ENCODE measurements at regions not wholly inside any gene's neighbourhood (a gene's known extent, or its start where the extent isn't known, plus 50 kb on each side); places are given as distances from the start of the nearest gene placed in this dataset.

- DNase-seq (no peak), ATAC-seq (no peak)
- no peak overlapping the region for H3K27ac ChIP-seq
- H3K4me3 ChIP-seq, result no peak overlapping the region
- intact Hi-C loops (cut with DNase I), result no loop called here
- no peaks in the 10 kb centered on the region for H3K36me3 ChIP-seq
- no peaks in the 10 kb centered on the region for H3K27me3 ChIP-seq
- no peak for TF ChIP-seq POLR2A (IDR thresholded peaks at IDR 0.05)
- TF ChIP-seq, protein P1, sequence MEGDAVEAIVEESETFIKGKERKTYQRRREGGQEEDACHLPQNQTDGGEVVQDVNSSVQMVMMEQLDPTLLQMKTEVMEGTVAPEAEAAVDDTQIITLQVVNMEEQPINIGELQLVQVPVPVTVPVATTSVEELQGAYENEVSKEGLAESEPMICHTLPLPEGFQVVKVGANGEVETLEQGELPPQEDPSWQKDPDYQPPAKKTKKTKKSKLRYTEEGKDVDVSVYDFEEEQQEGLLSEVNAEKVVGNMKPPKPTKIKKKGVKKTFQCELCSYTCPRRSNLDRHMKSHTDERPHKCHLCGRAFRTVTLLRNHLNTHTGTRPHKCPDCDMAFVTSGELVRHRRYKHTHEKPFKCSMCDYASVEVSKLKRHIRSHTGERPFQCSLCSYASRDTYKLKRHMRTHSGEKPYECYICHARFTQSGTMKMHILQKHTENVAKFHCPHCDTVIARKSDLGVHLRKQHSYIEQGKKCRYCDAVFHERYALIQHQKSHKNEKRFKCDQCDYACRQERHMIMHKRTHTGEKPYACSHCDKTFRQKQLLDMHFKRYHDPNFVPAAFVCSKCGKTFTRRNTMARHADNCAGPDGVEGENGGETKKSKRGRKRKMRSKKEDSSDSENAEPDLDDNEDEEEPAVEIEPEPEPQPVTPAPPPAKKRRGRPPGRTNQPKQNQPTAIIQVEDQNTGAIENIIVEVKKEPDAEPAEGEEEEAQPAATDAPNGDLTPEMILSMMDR (IDR thresholded peaks at IDR 0.05), result no peak
- no peaks in the 10 kb centered on the region for H3K9me3 ChIP-seq
- WGBS, 4 donors, result 72 to 83% (median 77%) methylated on average over 4 of the region's 4 CpGs
- H3K4me1 ChIP-seq, result peaks cover 0 to 3% (median 0%) of the 10 kb centered on the region in 12 donors
These were observed 445.3 kb upstream of the CITED2 start for GRCh38 chr6:139819776-139820175.

DNA sequence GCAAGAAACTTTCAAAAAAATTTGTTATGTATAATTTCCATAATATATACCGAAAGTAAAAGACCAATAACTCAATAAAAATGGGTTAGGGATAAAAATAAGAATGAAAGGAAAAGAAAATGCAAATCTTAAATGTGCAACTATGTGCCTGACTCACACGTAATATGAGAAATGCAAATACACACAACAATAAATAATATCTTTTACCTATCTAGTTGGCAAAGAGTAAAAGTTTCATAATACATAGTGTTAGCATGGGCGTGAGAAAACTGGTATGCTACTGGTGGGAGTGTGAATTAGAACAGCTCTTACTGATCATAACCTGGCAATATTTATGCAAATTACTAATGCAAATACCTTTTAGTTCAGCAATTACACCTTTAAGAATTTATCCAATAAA, 438.5 kb upstream of the CITED2 start:
- no peak for TF ChIP-seq POLR2A (IDR thresholded peaks at IDR 0.05)
- TF ChIP-seq, protein P1 (IDR thresholded peaks at IDR 0.05), result no peak
- Histone ChIP-seq H3K27ac (no peak overlapping the region), H3K4me1 (no peaks in the 10 kb centered on the region), H3K27me3 (no peaks in the 10 kb centered on the region), H3K9me3 (no peaks in the 10 kb centered on the region), H3K36me3 (no peaks in the 10 kb centered on the region), H3K4me3 (no peak overlapping the region)
- intact Hi-C loops (cut with DNase I), result no loop called here
- ATAC-seq (no peak), DNase-seq (no peak)
- 92 to 96% (median 94%) methylated on average over 3 of the region's 3 CpGs for WGBS, 4 donors

- no peaks in the 10 kb centered on the region for H3K27me3 ChIP-seq
- no peak overlapping the region for H3K27ac ChIP-seq
- no peak overlapping the region for H3K4me3 ChIP-seq
- no peaks in the 10 kb centered on the region for H3K9me3 ChIP-seq
- no peak for TF ChIP-seq POLR2A (IDR thresholded peaks at IDR 0.05)
- TF ChIP-seq, protein P1 (IDR thresholded peaks at IDR 0.05), result no peak
- ATAC-seq (no peak), DNase-seq (no peak)
- WGBS, 4 donors, result 89 to 96% (median 92%) methylated on average over 2 of the region's 2 CpGs
- no peaks in the 10 kb centered on the region for H3K36me3 ChIP-seq
- intact Hi-C loops (cut with DNase I), result no loop called here
- peaks cover 0 to 3% (median 0%) of the 10 kb centered on the region in 12 donors for H3K4me1 ChIP-seq
These were observed 427.3 kb upstream of the CITED2 start for GRCh38 chr6:139801571-139802321.

GRCh38 chr6:139800837-139801236, 426.4 kb upstream of the CITED2 start:
- intact Hi-C loops (cut with DNase I), result no loop called here
- DNase-seq, result no peak
- H3K36me3 ChIP-seq, result no peaks in the 10 kb centered on the region
- H3K27me3 ChIP-seq, result no peaks in the 10 kb centered on the region
- H3K4me3 ChIP-seq, result no peak overlapping the region
- 84 to 95% (median 87%) methylated on average over 1 of the region's 1 CpG for WGBS, 4 donors
- H3K4me1 ChIP-seq, result peaks cover 0 to 3% (median 0%) of the 10 kb centered on the region in 12 donors
- no peak overlapping the region for H3K27ac ChIP-seq
- no peak for ATAC-seq
- TF ChIP-seq, protein P1 (IDR thresholded peaks at IDR 0.05), result no peak
- TF ChIP-seq POLR2A (IDR thresholded peaks at IDR 0.05), result no peak
- H3K9me3 ChIP-seq, result no peaks in the 10 kb centered on the region

All from heart left ventricle (tissue), 16 donors.